ENCODE measurements at regions not wholly inside any gene's neighbourhood (a gene's known extent, or its start where the extent isn't known, plus 50 kb on each side); places are given as distances from the start of the nearest gene placed in this dataset.
"Not testable (repeated sequence)": the region's sequence is repeated elsewhere in the genome, so short reads cannot be mapped to it uniquely, and the experiment has no call there.

- no peak for DNase-seq (ENCODE audit: insufficient read length)
- FAIRE-seq = no peak
- TF ChIP-seq POLR2A (IDR thresholded peaks at IDR 0.05; ENCODE audit: low read depth, low read length) = no peak
- no peak for TF ChIP-seq POLR2AphosphoS5 (IDR thresholded peaks at IDR 0.05; ENCODE audit: low read depth, low read length)
- TF ChIP-seq TAF1 (IDR thresholded peaks at IDR 0.05; ENCODE audit: borderline replicate concordance, low read depth, low read length) = no peak
These were observed 136.2 kb upstream of the HCCS start for GRCh38 chrX:10974920-10975319.

- no peak for DNase-seq (ENCODE audit: insufficient read length)
- no peak for FAIRE-seq
- TF ChIP-seq POLR2AphosphoS5 (IDR thresholded peaks at IDR 0.05; ENCODE audit: low read depth, low read length) (no peak), TAF1 (IDR thresholded peaks at IDR 0.05; ENCODE audit: borderline replicate concordance, low read depth, low read length) (no peak), POLR2A (IDR thresholded peaks at IDR 0.05; ENCODE audit: low read depth, low read length) (no peak)
These were observed 131.2 kb upstream of the HCCS start for GRCh38 chrX:10979956-10980355.

DNA sequence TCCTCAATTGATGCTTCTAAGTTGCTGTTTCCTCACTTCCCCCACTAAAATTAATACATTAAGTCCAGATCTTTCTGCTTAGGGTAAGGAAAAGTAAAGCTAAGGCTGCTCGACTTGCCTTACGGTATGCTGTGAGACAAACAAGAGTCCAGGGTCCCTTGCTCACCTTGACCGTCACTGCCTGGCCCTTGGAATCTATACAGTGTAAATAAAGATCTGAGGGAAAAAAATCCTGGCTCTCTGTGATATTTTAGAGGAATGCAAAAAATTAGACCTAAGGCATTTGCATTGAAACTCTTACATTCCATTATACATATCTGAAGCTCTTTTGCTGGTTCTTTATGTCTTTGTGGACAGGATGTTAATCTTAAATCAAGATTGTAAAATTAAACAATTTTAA lies 129.6 kb upstream of the HCCS start:
- FAIRE-seq (no peak), DNase-seq (ENCODE audit: insufficient read length) (no peak)
- no peak for TF ChIP-seq POLR2A (IDR thresholded peaks at IDR 0.05; ENCODE audit: low read depth, low read length)

DNA sequence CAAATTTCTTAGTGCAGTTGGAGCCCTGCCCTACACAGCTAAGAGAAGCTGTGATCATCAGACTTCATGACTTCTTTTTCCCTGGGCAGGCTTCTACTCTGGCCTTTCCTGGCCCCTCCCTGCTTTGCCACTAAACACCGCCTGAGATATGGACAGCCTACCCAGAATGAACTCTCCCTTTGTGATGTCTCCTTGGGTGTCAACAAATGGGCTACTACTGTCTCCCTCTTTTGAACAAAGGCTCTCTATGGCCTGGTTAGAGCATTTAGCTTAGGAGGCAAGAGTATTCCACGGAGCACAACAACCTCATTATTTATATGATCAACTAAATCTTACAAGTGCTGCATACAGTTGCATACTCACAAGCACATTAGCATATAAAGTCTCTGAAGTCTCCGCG lies 127.6 kb upstream of the HCCS start:
- no peak for TF ChIP-seq POLR2A (IDR thresholded peaks at IDR 0.05; ENCODE audit: low read depth, low read length)
- TF ChIP-seq POLR2AphosphoS5 (IDR thresholded peaks at IDR 0.05; ENCODE audit: low read depth, low read length) = no peak
- no peak for TF ChIP-seq TAF1 (IDR thresholded peaks at IDR 0.05; ENCODE audit: borderline replicate concordance, low read depth, low read length)
- FAIRE-seq = no peak

DNA sequence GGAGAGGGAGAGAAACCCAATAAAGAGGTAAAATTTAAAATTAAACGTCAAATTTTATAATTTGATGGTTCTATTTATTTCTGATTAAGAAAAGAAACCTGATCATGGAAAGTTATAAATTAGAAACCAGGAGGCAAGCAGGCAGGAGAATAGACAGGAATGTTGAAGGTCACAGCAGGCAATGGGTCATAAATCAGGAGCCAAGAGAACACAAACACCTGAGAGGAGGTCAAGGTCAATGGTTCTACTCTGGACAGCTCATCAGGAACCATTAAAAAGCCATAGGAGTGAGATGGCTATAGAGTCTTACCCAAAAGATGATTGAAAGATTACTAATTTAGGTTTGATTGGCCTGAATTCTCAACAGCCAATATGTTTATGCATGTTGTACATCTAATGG lies 126.9 kb upstream of the HCCS start:
- FAIRE-seq = no peak
- no peak for DNase-seq (ENCODE audit: insufficient read length)
- TF ChIP-seq POLR2AphosphoS5 (IDR thresholded peaks at IDR 0.05; ENCODE audit: low read depth, low read length) = no peak
- TF ChIP-seq POLR2A (IDR thresholded peaks at IDR 0.05; ENCODE audit: low read depth, low read length) = no peak
- no peak for TF ChIP-seq TAF1 (IDR thresholded peaks at IDR 0.05; ENCODE audit: borderline replicate concordance, low read depth, low read length)

More for the DNA sequence above, 127.6 kb upstream of the HCCS start:
- DNase-seq (ENCODE audit: insufficient read length) = no peak

DNA sequence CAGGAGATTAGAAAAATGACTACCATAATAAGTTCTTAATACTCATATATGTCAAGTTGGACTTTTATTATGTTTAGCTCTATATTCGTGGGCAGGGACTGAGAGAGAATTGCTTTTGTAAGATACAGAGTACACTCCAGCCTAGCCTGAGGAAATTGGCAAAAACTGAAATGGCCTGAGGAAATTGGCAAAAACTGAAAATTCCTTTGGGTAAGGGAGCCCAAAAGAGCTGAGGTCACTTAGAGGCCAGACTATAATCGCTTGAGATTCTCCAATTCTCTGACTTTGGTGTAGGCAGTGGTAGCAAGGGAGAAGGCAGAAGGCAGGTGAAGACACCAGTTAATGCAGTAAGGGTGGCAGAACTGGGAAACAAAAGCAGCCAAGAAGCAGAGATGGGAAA lies 124.5 kb upstream of the HCCS start:
- FAIRE-seq (no peak), DNase-seq (ENCODE audit: insufficient read length) (no peak)
- TF ChIP-seq TAF1 (IDR thresholded peaks at IDR 0.05; ENCODE audit: borderline replicate concordance, low read depth, low read length) = no peak
- TF ChIP-seq POLR2A (IDR thresholded peaks at IDR 0.05; ENCODE audit: low read depth, low read length) = no peak
- no peak for TF ChIP-seq POLR2AphosphoS5 (IDR thresholded peaks at IDR 0.05; ENCODE audit: low read depth, low read length)

DNA sequence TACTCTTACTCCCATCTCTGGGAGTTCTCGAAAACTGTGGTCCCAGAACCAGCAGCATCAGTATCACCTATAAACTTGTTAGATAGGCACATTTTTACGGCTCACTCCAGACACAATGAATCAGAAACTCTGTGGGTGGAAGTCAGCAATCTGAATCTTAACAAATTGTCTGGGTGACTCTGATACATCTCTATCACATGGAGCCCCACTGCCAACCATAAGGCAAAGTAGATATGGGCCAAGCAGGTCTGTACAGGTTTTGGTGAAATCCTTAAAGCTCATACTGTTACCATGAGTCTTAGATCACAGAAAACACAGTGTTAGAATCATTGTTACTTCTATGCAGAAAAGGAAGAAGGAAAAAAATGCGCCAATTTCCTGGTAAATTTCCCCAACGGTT lies 122.5 kb upstream of the HCCS start:
- TF ChIP-seq POLR2A (IDR thresholded peaks at IDR 0.05; ENCODE audit: low read depth, low read length) (no peak), TAF1 (IDR thresholded peaks at IDR 0.05; ENCODE audit: borderline replicate concordance, low read depth, low read length) (no peak), POLR2AphosphoS5 (IDR thresholded peaks at IDR 0.05; ENCODE audit: low read depth, low read length) (no peak)
- DNase-seq (ENCODE audit: insufficient read length) (no peak), FAIRE-seq (no peak)

- FAIRE-seq (no peak), DNase-seq (ENCODE audit: insufficient read length) (no peak)
- no peak for TF ChIP-seq TAF1 (IDR thresholded peaks at IDR 0.05; ENCODE audit: borderline replicate concordance, low read depth, low read length)
- TF ChIP-seq POLR2AphosphoS5 (IDR thresholded peaks at IDR 0.05; ENCODE audit: low read depth, low read length) = no peak
- TF ChIP-seq POLR2A (IDR thresholded peaks at IDR 0.05; ENCODE audit: low read depth, low read length) = no peak
These were observed 121.7 kb upstream of the HCCS start for GRCh38 chrX:10989386-10989785.

GRCh38 chrX:10990418-10990817 lies 120.7 kb upstream of the HCCS start:
- TF ChIP-seq POLR2A (IDR thresholded peaks at IDR 0.05; ENCODE audit: low read depth, low read length) = no peak
- no peak for TF ChIP-seq POLR2AphosphoS5 (IDR thresholded peaks at IDR 0.05; ENCODE audit: low read depth, low read length)
- no peak for TF ChIP-seq TAF1 (IDR thresholded peaks at IDR 0.05; ENCODE audit: borderline replicate concordance, low read depth, low read length)
- FAIRE-seq (no peak), DNase-seq (ENCODE audit: insufficient read length) (no peak)

- TF ChIP-seq POLR2AphosphoS5 (IDR thresholded peaks at IDR 0.05; ENCODE audit: low read depth, low read length) (no peak), POLR2A (IDR thresholded peaks at IDR 0.05; ENCODE audit: low read depth, low read length) (no peak), TAF1 (IDR thresholded peaks at IDR 0.05; ENCODE audit: borderline replicate concordance, low read depth, low read length) (no peak)
- no peak for DNase-seq (ENCODE audit: insufficient read length)
- FAIRE-seq = no peak
These were observed 120.2 kb upstream of the HCCS start for GRCh38 chrX:10990976-10991375.

DNA sequence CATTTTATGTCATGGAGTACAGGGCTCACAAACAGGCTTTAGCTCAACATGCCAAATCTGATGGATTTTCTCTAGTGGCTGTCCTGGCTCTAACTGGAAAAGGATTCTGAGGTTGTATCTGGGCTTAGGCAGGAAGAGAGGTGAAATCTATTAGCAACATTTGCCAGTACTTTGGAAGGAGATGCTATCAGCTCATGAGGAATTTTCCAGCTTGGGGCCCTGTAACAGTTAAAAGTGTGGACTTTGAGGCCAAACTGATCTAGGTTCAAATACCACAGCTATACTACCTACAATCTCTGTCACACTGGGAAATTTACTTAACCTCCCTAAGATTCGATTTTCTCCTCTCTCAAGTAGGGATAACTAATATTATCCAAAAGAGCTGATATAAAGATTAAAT lies 119.0 kb upstream of the HCCS start:
- FAIRE-seq (no peak), DNase-seq (ENCODE audit: insufficient read length) (no peak)
- no peak for TF ChIP-seq POLR2AphosphoS5 (IDR thresholded peaks at IDR 0.05; ENCODE audit: low read depth, low read length)
- no peak for TF ChIP-seq TAF1 (IDR thresholded peaks at IDR 0.05; ENCODE audit: borderline replicate concordance, low read depth, low read length)
- no peak for TF ChIP-seq POLR2A (IDR thresholded peaks at IDR 0.05; ENCODE audit: low read depth, low read length)

DNA sequence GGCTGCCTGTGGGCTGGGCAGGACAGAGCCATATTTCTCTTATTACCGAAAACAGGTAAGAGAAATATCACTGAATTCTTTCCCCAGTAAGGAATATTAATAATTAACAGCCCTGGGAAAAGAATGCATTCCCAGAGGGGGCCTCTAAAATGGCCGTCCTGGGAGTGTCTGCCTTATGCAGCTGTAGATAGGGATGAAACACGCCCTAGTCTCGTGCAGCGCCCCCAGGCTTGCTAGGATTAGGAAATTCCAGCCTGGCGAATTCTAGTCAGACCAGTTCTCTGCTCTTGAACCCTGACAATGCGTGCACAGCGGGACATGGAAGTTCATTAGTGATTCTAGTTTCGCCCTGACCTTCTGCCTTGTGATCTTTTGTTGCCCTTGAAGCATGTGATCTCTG lies 104.1 kb upstream of the HCCS start:
- not testable (repeated sequence) for DNase-seq (ENCODE audit: insufficient read length); FAIRE-seq

GRCh38 chrX:11010476-11010875 lies 100.7 kb upstream of the HCCS start:
- DNase-seq (ENCODE audit: insufficient read length) (no peak), FAIRE-seq (no peak)
- no peak for TF ChIP-seq POLR2A (IDR thresholded peaks at IDR 0.05; ENCODE audit: low read depth, low read length)
